ENCODE measurements at regions not wholly inside any gene's neighbourhood (a gene's known extent, or its start where the extent isn't known, plus 50 kb on each side); places are given as distances from the start of the nearest gene placed in this dataset.

DNA sequence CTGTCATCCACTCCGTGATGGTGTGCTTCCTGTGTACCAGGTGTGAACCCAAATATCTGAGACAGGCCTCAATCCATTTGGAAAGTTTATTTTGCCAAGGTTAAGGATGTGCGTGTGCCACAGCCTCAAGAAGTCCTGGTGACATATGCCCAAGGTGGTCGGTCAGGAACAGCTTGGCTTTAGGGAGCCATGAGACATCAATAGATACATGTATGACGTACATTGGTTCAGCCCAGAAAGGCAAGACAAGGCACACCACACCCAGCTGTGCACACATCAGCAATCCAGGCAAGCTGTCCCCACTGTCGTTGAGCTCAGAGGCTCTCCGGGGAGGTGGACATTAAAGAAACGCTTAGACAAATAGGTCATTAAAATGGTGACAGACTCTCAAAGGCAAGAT, 56.8 kb upstream of the SHANK2 start:
- no peak for DNase-seq

DNA sequence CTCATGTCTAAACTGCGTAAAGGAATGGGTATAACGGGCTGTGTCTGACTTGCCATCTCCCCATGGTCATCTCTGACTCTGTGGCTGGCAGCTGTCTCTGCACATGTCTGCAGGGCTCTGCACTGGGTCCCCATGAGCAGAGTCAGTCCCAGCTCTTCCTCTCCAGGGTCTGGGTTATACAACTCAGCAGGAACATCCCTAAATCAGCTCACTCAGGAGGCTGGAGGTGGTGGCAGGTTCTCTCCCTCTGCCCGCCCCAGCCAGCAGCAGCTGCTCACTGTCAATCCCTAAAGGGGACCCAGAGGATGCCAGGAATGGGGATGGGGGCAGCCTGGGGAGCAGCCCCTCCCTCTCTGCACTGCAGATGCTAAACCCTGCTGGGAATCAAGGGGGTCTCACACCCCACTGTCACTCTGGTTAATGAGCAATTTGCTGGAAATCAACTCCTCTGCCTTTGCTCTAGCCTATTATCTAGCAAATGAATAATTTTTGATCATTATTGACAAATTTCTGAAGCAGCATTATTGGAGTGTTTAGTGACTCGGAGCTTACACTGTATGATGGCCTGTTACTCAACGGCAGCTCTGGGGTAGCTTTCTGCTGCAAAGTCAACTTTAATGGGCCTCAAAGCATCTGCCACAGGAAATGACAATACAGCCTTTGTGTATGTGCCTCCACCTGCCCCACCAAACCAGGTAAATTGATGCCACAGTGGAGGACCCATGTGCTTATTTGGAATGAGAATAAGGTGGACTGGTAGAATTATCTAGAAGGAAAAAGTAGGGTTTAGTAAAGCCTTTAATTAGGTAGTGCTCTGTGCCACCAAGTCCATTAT, 55.7 kb upstream of the SHANK2 start:
- DNase-seq = no peak

DNA sequence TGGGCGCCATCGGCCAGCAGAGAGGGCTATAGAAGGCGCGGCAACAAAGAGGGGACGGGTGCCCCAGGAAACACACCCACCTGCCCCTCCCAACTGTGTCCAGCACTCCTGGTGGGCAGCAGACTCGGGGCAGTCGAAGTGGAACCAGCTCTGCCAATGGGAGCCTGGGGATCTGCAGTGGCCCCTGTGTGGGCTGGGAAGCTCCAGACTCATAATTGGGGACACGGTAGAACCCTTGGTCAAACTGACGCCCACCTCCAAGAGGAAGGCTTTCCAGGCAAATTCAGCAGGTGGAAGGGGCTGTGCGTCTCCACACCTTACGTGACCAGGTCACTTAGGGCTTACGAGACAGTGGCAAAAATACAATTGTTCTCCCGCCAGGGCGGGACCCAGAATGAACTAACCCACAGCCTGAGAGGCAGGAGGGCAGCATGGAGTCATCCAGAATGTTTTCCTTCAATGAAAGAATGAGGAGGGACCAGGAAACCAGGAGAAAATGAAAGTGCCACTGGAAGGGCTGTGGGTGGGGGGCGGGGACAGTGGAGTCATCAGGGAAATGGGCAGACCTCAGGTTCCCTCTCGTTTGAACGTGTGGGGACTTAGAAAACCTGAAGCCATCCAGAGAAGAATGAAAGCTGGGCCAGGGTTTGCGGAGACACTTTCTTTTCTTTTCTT, 53.2 kb upstream of the SHANK2 start:
- DNase-seq = no peak

DNA sequence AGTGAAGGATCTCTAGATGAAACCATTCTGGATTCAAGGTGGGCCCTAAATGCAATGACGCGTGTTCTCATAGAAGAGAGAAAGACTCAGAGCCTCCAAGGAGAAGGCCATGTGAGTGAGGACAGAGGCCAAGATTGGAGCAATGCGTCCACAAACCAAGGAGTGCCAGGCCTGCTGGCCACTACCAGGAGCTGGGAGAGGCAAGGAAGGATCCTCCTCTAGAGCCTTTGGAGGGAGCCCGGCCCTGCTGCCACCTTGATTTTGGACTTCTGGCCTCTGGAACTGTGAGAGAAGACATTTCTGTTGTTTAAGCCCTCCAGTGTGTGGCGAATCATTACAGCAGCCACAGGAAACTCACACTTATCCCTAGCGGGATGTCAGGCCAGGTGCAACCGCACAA, 52.7 kb upstream of the SHANK2 start:
- no peak for DNase-seq

DNA sequence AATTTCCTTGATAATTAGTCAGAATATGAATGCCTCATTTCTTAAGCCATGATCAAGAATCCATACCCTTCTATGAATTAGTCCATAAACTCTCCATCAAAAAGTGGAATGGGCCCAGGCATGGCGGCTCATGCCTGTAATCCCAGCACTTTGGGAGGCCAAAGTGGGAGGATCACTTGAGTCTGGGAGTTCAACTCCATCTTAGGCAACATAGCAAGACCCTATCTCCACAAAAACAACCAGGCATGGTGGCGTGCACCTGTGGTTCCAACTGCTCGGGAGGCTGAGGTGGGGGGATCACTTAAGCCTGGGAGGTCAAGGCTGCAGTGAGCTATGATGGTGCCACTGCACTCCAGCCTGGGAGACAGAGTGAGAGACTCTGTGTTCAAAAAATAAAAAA, 52.1 kb upstream of the SHANK2 start:
- no peak for DNase-seq

DNA sequence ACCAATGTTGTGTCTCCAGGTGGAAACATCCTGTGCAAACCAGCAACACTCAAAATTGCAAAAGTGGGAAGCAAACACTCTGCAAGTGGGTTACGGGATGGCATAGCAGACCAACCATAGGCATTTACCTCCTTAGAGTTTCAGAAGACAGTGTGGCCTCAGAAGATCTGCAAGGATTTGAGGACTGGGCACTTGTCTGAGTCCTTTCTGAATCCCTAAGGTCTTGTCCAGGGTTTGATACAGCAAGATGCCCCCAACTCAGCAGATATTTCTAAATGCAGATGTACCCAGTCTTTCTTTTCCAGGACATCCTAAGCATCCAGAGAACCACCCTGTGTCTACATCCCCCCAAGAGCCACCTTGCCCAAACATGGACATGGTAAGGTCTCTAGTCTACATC, 51.7 kb upstream of the SHANK2 start:
- DNase-seq = no peak

DNA sequence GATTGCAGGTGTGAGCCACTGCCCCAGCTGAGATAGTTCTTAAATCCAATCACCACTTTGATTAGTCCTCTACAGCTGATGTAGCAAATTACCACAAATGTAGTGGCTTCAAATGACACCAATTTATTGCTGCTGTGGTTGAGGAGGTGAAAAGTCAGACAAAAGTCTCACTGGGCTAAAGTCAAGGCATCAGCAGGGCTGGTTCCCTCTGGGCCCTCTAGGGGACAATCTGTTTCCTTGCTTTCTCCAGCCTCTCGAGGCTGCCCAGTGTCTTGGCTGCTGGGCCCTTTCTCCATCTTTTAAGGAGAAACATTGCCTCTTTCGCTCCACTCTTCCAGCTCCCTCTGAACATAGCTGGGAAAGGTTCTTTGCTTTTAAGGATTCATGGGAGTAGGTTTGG, 50.5 kb upstream of the SHANK2 start:
- DNase-seq = no peak

DNA sequence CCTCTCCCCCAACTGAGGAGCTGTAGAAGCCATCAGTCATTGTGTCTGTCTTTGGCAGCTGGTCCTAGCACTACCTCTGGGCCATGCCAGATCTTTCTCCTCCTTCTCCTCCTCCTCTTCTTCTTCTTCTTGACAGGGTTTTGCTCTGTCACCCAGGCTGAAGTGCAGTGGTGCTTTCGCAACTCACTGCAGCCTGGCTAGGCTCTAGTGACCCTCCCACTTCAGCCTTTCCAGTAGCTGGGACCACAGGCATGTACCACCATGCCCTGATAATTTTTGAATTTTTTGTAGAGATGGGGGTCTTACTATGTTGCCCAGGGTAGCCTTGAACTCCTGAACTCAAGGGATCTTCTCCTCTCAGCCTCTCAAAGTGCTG, 50.1 kb upstream of the SHANK2 start:
- DNase-seq = no peak
